ENCODE measurements at regions not wholly inside any gene's neighbourhood (a gene's known extent, or its start where the extent isn't known, plus 50 kb on each side); places are given as distances from the start of the nearest gene placed in this dataset.

- no peak for TF ChIP-seq CTCF (IDR thresholded peaks at IDR 0.05 in 2 of 3, conservative IDR thresholded peaks at IDR 0.05 in 1 of 3; ENCODE audit: borderline replicate concordance in 1 of 3, insufficient read depth in 1 of 3, low read depth in 2 of 3, low read length in 2 of 3)
- TF ChIP-seq ZFX (IDR thresholded peaks at IDR 0.05) = no peak
- no peak for TF ChIP-seq POLR2AphosphoS5 (IDR thresholded peaks at IDR 0.05; ENCODE audit: low read depth, low read length)
- no peak for TF ChIP-seq POLR2A (IDR thresholded peaks at IDR 0.05; ENCODE audit: borderline replicate concordance, extremely low read depth, insufficient read depth, insufficient read length)
- no peak for TF ChIP-seq FOSL1 (IDR thresholded peaks at IDR 0.05; ENCODE audit: low read depth)
- TF ChIP-seq JUND (IDR thresholded peaks at IDR 0.05) = no peak
Measured at GRCh38 chr18:6605115-6605869, 124.2 kb upstream of the ARHGAP28 start (continued).

GRCh38 chr18:6606411-6607085 lies 123.0 kb upstream of the ARHGAP28 start:
- POLR2A ChIA-PET = no interaction called here
- Histone ChIP-seq H3K27ac (ENCODE audit: low read depth, low read length) (no peak overlapping the region), H4K20me1 (ENCODE audit: insufficient read depth) (no peaks in the 10 kb centered on the region), H2AFZ (ENCODE audit: low read depth, low read length, poor library complexity, severe bottlenecking) (no peak overlapping the region), H3K79me2 (ENCODE audit: insufficient read depth, low read length) (no peaks in the 10 kb centered on the region), H3K4me3 (replicated peaks in 1 of 2; ENCODE audit: low read depth in 1 of 2, low read length in 2 of 2) (no peak overlapping the region), H3K9me3 (ENCODE audit: control insufficient read depth in 1 of 2, insufficient read depth in 1 of 2, low read depth in 1 of 2, low read length in 2 of 2) (peaks cover 8 to 24% of the 10 kb centered on the region in 2 experiments; a peak in 2 of 4 replicates), H3K9me2 (ENCODE audit: insufficient read depth) (no peaks in the 10 kb centered on the region), H3K4me1 (ENCODE audit: control insufficient read depth in 1 of 2, insufficient read depth in 2 of 2, low read length in 2 of 2) (no peaks in the 10 kb centered on the region), H3K27me3 (ENCODE audit: insufficient read depth, low read length) (no peaks in the 10 kb centered on the region), H3K36me3 (ENCODE audit: control insufficient read depth in 1 of 2, insufficient read depth in 2 of 2, low read length in 2 of 2) (no peaks in the 10 kb centered on the region), H3K4me2 (ENCODE audit: low read length) (no peak overlapping the region), H3K9ac (ENCODE audit: low read length) (no peak overlapping the region)
- ATAC-seq (no peak), DNase-seq (ENCODE audit: low read depth, low spot score) (no peak)
- intact Hi-C loops (cut with micrococcal nuclease) = no loop called here
- BruUV-seq (replicated peaks) = no TSS peak
- CTCF ChIA-PET = no interaction called here
- RAD21 ChIA-PET (ENCODE audit: low non-redundant PET in 1 of 2, low total read pairs in 2 of 2, uncharacterized antibody in 2 of 2, unreplicated experiment in 2 of 2) = no interaction called here
- TF ChIP-seq YY1 (IDR thresholded peaks at IDR 0.05; ENCODE audit: extremely low read depth, insufficient replicate concordance, low read depth, low read length) (no peak), ZFX (IDR thresholded peaks at IDR 0.05) (no peak), SP1 (IDR thresholded peaks at IDR 0.05; ENCODE audit: low read depth) (no peak), CBX3 (IDR thresholded peaks at IDR 0.05; ENCODE audit: low read depth) (no peak), EGR1 (IDR thresholded peaks at IDR 0.05; ENCODE audit: low read depth) (no peak), ATF3 (IDR thresholded peaks at IDR 0.05) (no peak), MAX (IDR thresholded peaks at IDR 0.05) (no peak), SIN3A (IDR thresholded peaks at IDR 0.05; ENCODE audit: low read depth) (no peak), ZNF274 (IDR thresholded peaks at IDR 0.05; ENCODE audit: low read depth, low read length) (no peak), TCF7L2 (IDR thresholded peaks at IDR 0.05; ENCODE audit: borderline replicate concordance, extremely low read depth, insufficient read depth, insufficient read length) (no peak), REST (IDR thresholded peaks at IDR 0.05; ENCODE audit: low read depth) (no peak), POLR2AphosphoS5 (IDR thresholded peaks at IDR 0.05; ENCODE audit: low read depth, low read length) (no peak), EZH2 (IDR thresholded peaks at IDR 0.05) (no peak)
